Activated CD8-positive, alpha-beta memory T cell treated with anti-CD3 and anti-CD28 coated beads, Interleukin-2, amount 50 U/mL, for 48 hours (primary cell): ENCODE measurements at regions not wholly inside any gene's neighbourhood (a gene's known extent, or its start where the extent isn't known, plus 50 kb on each side); places are given as distances from the start of the nearest gene placed in this dataset.
"Not testable (repeated sequence)": the region's sequence is repeated elsewhere in the genome, so short reads cannot be mapped to it uniquely, and the experiment has no call there.

Source experiments
- DNase-seq: peaks from one replicate; pipeline ENCODE4 v3.0.0-alpha.2; 2020

DNA sequence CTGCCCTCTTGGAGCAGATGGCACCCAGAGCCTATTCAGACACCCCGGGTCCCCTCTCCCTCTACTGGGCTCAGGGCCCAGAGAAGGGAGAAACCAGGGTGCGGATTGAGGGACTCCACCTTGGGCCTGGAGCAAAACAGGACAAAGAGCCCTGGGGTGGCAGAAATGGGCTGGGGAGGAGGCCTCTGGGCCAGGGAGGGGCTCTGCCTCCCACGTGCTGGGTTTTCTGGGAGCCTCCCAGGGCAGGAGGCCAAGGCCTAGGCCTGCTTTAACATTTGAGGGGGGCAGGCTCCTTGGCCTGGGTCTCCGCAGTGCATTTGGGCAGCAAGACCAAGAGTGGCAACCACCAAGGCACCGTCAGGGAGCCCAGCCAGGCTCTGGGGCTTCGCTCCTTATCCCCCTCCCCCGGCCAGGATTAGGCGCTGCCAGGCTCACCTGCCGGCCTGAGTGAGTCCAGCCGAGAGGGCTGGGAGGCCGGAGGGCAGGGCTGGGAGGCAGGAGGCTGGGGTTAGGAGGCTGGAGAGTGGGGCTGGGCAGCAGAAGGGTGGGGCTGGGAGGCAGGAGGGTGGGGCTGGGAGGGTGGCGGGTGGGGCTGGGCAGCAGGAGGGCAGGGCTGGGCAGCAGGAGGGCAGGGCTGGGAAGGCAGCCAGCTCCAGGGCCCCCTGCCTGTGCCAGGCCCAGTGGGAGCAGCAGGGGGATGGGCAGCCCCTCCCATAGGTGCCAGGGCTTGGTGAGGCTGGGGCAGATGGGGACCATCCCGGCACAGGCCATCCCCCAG lies 101.8 kb upstream of the EIF5 start:
- no peak for DNase-seq

DNA sequence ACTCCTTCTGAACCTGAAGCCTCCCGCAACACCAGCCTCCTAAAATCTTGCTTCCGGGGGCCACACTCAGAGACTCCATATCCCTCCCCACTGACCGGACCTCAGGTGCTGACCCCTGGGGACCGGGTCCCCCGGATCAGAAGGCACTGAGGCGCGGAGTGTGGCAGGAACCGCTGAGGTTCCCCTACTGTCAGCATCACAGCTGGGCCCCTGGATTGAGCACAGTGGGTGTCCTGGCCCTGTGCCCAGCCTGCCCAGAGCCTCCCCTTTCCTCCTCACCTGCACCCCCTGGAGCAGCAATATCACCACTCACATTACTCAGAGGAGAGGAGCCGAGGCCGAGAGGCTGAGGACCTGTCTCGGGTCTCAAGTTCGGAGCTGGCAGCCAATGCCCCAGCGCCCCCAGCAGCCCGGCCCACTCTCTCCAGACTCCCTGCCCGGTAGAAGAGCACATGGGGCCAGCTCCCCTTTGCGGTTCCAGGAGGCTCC lies 101.2 kb upstream of the EIF5 start:
- no peak for DNase-seq

DNA sequence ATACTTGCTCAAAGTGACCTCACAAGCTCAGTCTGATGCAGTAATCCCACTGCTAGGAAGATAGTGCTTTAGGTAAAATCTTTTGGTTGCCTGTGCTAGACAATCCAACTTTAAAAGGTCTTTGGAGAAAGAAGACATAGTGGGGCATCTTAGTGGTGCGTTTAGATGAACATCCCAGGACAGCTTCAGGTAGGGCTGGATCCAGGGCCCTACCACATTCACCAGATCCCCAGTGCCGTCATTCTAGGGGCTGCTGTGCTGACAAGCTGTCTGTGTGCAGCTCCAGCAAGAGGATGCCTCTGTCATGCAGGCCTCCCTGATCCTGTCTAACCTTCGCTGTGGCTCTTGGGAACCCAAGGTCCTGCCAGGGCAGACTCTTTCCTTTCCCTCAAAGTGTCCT lies 100.7 kb upstream of the EIF5 start:
- DNase-seq = no peak

- not testable (repeated sequence) for DNase-seq
Measured at GRCh38 chr14:103234826-103235225, 99.2 kb upstream of the EIF5 start.

DNA sequence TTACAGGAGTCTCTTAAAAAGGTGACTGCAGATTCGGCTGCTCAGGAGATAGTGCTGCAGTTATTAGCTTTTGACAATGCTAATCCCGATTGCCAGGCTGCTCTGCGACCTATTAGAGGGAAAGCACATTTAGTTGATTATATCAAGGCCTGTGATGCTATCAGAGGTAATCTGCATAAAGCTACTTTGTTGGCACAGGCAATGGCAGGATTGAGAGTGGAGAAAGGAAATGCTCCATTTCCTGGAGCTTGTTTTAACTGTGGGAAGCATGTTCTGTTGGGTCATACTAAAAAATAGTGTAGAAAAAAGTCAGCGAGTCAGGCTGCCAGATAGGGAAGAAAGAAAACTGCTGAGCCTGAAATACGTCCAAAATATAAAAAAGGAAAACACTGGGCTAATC lies 98.5 kb upstream of the EIF5 start:
- DNase-seq = not testable (repeated sequence)

- no peak for DNase-seq
Measured at GRCh38 chr14:103239751-103240150, 94.3 kb upstream of the EIF5 start.

GRCh38 chr14:103241531-103241930 lies 92.5 kb upstream of the EIF5 start:
- DNase-seq = no peak

- DNase-seq = no peak
Measured at GRCh38 chr14:103243764-103244737, 90.0 kb upstream of the EIF5 start.

DNA sequence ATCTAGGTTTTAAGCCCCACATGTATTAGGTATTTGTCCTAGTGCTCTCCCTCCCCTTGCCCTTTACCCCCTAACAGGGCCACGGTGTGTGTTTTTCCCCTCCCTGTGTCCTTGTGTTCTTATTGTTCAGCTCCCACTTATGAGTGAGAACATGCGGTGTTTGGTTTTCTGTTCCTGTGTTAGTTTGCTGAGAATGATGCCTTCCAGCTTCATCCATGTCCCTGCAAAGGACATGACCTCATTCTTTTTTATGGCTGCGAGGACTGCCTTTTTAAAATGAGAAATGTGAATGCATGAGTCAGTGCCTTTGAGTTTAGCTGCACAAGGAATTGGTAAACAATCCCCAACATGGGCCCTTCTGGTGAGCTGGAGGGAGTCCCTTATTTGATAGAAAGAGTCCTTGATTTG lies 88.4 kb upstream of the EIF5 start:
- DNase-seq = not testable (repeated sequence)

GRCh38 chr14:103246070-103246469 lies 88.0 kb upstream of the EIF5 start:
- no peak for DNase-seq

- DNase-seq = no peak
Measured at GRCh38 chr14:103247169-103247606, 86.8 kb upstream of the EIF5 start.

GRCh38 chr14:103250181-103250580 lies 83.9 kb upstream of the EIF5 start:
- no peak for DNase-seq

DNA sequence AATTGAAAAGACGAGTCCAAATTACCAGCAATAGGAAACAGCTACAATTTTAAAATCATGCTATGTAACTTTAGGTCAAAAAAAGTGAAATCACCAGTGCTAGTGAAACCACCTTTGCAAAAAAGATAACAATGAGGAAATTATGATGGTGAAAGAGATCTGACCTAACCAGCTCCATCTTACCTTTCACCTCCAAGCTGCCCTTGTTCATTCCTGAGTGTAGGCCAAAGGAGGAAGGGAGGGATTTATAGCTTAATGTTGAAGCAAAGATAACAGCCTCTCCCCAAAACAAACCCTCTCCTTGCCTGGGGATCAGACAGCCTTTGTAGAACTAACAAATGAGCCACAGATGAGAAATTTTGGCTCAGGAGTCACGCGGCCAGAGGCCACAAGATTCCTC lies 83.2 kb upstream of the EIF5 start:
- no peak for DNase-seq

GRCh38 chr14:103255555-103255954 lies 78.5 kb upstream of the EIF5 start:
- no peak for DNase-seq

GRCh38 chr14:103256406-103256805 lies 77.6 kb upstream of the EIF5 start:
- no peak for DNase-seq

DNA sequence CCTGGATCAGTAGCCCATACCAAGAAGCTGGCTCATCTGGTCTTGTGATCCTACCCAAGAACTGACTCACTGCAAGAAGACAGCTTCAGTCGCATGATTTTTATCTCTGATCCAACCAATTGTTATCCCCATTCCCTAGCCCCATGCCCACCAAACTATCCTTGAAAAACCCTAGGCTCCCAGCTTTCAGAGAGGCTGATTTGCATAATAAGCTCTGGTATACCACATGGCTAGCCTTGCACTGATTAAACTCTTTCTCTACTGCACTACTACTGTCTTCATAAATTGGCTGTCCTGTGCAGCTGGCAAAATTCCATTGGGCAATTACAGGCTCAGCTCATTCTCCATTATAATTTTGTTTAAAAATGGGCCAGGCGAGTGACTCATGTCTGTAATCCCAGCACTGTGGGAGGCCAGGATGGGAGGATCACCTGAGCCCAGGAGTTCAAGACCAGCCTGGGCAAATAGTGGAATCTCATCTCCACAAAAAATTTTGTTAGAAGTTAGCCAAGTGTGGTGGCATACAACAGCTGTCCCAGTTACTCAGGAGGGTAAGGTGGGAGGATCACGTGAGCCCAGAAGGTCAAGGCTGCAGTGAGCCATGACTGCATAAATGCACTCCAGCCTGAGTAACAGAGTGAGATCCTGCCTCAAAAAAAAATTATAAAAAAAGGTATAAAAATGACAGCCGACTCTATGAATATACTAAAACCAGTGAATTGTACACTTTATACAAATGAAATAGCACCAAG lies 76.7 kb upstream of the EIF5 start:
- no peak for DNase-seq

DNA sequence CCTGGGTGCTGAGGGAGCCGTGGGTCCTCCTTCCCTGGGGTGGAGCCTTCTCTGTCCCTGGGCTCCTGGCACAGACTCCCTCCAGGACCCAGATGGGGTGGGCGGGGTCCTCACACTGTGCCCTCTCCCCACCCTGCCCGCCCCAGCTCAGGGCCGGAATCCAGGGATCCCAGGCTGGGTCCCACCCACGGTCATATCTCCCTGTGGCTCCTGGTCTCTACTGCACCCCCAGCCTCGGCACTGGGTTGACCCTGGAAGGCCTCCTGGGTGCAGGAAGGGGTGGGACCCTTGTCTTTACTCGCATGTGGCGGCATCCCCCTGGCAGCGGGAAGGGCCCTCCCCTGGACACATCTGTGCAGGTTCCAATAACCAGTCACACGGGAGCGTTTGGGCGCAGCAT lies 75.8 kb upstream of the EIF5 start:
- DNase-seq = no peak

GRCh38 chr14:103259184-103259583 lies 74.9 kb upstream of the EIF5 start:
- DNase-seq = no peak

DNA sequence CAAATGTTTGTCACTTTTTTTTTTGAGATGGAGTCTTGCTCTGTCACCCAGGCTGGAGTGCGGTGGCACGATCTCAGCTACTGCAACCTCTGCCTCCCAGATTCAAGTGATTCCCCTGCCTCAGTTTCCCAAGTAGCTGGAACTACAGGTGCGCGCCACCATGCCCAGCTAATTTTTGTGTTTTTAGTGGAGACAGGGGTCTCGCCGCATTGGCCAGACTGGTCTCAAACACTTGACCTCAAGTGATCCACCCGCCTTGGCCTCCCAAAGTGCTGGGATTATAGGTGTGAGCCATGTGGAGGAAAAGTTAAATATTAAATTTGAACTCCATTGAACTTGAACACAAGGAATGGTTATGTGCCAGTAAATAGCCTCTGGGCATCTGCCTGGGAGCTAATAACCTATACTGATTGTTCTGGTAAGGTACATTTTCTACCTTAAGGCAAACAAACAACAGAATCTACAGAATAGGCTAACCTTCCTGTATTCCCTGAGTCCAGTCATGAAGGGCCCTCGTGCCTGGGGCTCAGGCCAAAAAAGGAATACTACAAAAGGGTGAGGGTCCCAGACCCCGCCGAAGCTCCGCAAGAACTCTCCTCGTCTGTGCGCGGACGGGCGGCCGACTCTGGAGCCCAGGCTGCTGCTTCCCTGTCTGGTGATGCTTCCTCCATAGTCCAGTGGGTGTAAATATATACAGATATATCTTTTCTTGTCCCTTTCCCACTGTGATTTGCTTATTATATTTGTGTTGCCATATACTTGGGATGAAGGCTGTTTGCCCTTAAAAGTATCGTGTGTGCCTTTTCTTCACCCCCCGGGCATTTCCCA lies 74.0 kb upstream of the EIF5 start:
- DNase-seq = no peak

- no peak for DNase-seq
Measured at GRCh38 chr14:103260629-103261124, 73.4 kb upstream of the EIF5 start.

GRCh38 chr14:103267226-103267910 lies 66.7 kb upstream of the EIF5 start:
- no peak for DNase-seq
